ENCODE measurements at regions not wholly inside any gene's neighbourhood (a gene's known extent, or its start where the extent isn't known, plus 50 kb on each side); places are given as distances from the start of the nearest gene placed in this dataset.
"Not testable (repeated sequence)": the region's sequence is repeated elsewhere in the genome, so short reads cannot be mapped to it uniquely, and the experiment has no call there.

DNA sequence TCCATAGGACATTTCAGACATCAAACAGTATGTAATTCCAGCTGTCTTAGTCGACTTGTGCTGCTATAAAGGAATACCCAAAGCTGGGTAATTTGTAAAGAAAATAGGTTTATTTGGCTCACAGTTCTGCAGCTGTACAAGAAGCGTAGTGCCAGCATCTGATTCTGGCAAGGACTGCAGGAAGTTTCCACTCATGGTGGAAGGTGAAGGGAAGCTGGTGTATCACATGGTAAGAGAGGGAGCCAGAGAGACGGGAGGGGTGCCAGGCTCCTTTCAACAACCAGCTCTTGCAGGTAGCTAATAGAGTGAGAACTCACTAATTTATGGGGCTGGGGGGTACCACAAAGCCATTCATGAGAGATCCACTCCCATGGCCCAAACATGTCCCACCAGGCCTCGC, 253.0 kb upstream of the FGF13 start:
- Histone ChIP-seq H3K4me3 (replicated peaks in 1 of 2; ENCODE audit: low read depth in 1 of 2, low read length in 2 of 2) (no peak overlapping the region), H2AFZ (ENCODE audit: low read depth, low read length, poor library complexity, severe bottlenecking) (no peak overlapping the region), H3K27me3 (ENCODE audit: insufficient read depth, low read length) (no peaks in the 10 kb centered on the region), H4K20me1 (ENCODE audit: insufficient read depth) (no peaks in the 10 kb centered on the region), H3K27ac (ENCODE audit: low read depth, low read length) (no peak overlapping the region), H3K4me2 (ENCODE audit: low read length) (no peak overlapping the region), H3K9me2 (ENCODE audit: insufficient read depth) (no peaks in the 10 kb centered on the region), H3K9ac (ENCODE audit: low read length) (no peak overlapping the region), H3K79me2 (ENCODE audit: insufficient read depth, low read length) (no peaks in the 10 kb centered on the region), H3K9me3 (ENCODE audit: control insufficient read depth in 1 of 2, insufficient read depth in 1 of 2, low read depth in 1 of 2, low read length in 2 of 2) (no peaks in the 10 kb centered on the region), H3K36me3 (ENCODE audit: control insufficient read depth in 1 of 2, insufficient read depth in 2 of 2, low read length in 2 of 2) (no peaks in the 10 kb centered on the region), H3K4me1 (ENCODE audit: control insufficient read depth in 1 of 2, insufficient read depth in 2 of 2, low read length in 2 of 2) (no peaks in the 10 kb centered on the region)
- DNase-seq (ENCODE audit: low read depth, low spot score) (no peak), ATAC-seq (no peak)
- RAD21 ChIA-PET (ENCODE audit: low non-redundant PET in 1 of 2, low total read pairs in 2 of 2, uncharacterized antibody in 2 of 2, unreplicated experiment in 2 of 2), result no interaction called here
- no peak for TF ChIP-seq ELF1 (IDR thresholded peaks at IDR 0.05; ENCODE audit: borderline replicate concordance, low read depth)
- no peak for TF ChIP-seq POLR2A (IDR thresholded peaks at IDR 0.05; ENCODE audit: borderline replicate concordance, extremely low read depth, insufficient read depth, insufficient read length)
- TF ChIP-seq ZFX (IDR thresholded peaks at IDR 0.05), result no peak
- POLR2A ChIA-PET, result no interaction called here
- no TSS peak for BruUV-seq (replicated peaks)
- intact Hi-C loops (cut with micrococcal nuclease), result no loop called here
- CTCF ChIA-PET, result no interaction called here

DNA sequence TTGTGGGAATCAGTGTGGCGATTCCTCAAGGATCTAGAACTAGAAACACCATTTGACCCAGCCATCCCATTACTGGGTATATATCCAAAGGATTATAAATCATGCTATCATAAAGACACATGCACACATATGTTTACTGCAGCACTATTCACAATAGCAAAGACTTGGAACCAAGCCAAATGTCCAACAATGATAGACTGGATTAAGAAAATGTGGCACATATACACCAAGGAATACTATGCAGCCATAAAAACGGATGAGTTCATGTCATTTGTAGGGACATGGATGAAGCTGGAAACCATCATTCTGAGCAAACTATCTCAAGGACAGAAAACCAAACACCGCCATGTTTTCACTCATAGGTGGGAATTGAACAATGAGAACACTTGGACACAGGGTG, 250.9 kb upstream of the FGF13 start:
- intact Hi-C loops (cut with micrococcal nuclease); H3K27me3 ChIP-seq (ENCODE audit: insufficient read depth, low read length); DNase-seq (ENCODE audit: low read depth, low spot score); H3K4me2 ChIP-seq (ENCODE audit: low read length); ATAC-seq; H3K9me2 ChIP-seq (ENCODE audit: insufficient read depth); H3K27ac ChIP-seq (ENCODE audit: low read depth, low read length); H3K4me1 ChIP-seq (ENCODE audit: control insufficient read depth in 1 of 2, insufficient read depth in 2 of 2, low read length in 2 of 2); H3K4me3 ChIP-seq (replicated peaks in 1 of 2; ENCODE audit: low read depth in 1 of 2, low read length in 2 of 2); CTCF ChIA-PET; H2AFZ ChIP-seq (ENCODE audit: low read depth, low read length, poor library complexity, severe bottlenecking); H3K9ac ChIP-seq (ENCODE audit: low read length); H3K9me3 ChIP-seq (ENCODE audit: control insufficient read depth in 1 of 2, insufficient read depth in 1 of 2, low read depth in 1 of 2, low read length in 2 of 2); H3K36me3 ChIP-seq (ENCODE audit: control insufficient read depth in 1 of 2, insufficient read depth in 2 of 2, low read length in 2 of 2); RAD21 ChIA-PET (ENCODE audit: low non-redundant PET in 1 of 2, low total read pairs in 2 of 2, uncharacterized antibody in 2 of 2, unreplicated experiment in 2 of 2); H4K20me1 ChIP-seq (ENCODE audit: insufficient read depth); H3K79me2 ChIP-seq (ENCODE audit: insufficient read depth, low read length); POLR2A ChIA-PET; BruUV-seq (replicated peaks): not testable (repeated sequence)

DNA sequence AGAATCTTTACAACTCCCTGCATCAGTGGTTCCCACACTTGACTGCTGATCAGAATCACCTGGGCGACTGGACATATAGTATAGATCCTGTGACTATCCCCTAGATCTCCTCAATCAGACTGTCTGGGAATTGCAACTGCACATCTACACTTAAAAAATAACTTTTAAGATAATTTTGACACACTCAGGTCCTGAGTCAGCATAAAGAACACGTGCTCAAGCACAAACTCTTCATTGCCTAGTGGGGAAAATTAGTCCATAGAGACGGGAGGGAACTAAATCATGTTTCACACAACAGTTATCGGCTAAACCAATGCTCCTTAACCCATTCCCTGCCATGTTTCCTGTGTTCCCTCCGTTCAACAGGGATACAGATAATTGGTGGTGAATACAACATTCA, 243.5 kb upstream of the FGF13 start:
- RAD21 ChIA-PET (ENCODE audit: low non-redundant PET in 1 of 2, low total read pairs in 2 of 2, uncharacterized antibody in 2 of 2, unreplicated experiment in 2 of 2), result no interaction called here

More for the DNA sequence above, 243.5 kb upstream of the FGF13 start:
- no peak overlapping the region for H3K4me2 ChIP-seq (ENCODE audit: low read length)
- no peak overlapping the region for H3K9ac ChIP-seq (ENCODE audit: low read length)
- POLR2A ChIA-PET, result no interaction called here
- H3K36me3 ChIP-seq (ENCODE audit: control insufficient read depth in 1 of 2, insufficient read depth in 2 of 2, low read length in 2 of 2), result no peaks in the 10 kb centered on the region
- BruUV-seq (replicated peaks), result no TSS peak
- H3K79me2 ChIP-seq (ENCODE audit: insufficient read depth, low read length), result no peaks in the 10 kb centered on the region
- H3K4me3 ChIP-seq (replicated peaks in 1 of 2; ENCODE audit: low read depth in 1 of 2, low read length in 2 of 2), result no peak overlapping the region
- intact Hi-C loops (cut with micrococcal nuclease), result no loop called here
- no peaks in the 10 kb centered on the region for H4K20me1 ChIP-seq (ENCODE audit: insufficient read depth)
- no peak overlapping the region for H3K27ac ChIP-seq (ENCODE audit: low read depth, low read length)
- no peak for TF ChIP-seq YY1 (IDR thresholded peaks at IDR 0.05; ENCODE audit: extremely low read depth, insufficient replicate concordance, low read depth, low read length)
- ATAC-seq, result no peak
- no peaks in the 10 kb centered on the region for H3K4me1 ChIP-seq (ENCODE audit: control insufficient read depth in 1 of 2, insufficient read depth in 2 of 2, low read length in 2 of 2)
- no peak overlapping the region for H2AFZ ChIP-seq (ENCODE audit: low read depth, low read length, poor library complexity, severe bottlenecking)
- H3K27me3 ChIP-seq (ENCODE audit: insufficient read depth, low read length), result no peaks in the 10 kb centered on the region
- DNase-seq (ENCODE audit: low read depth, low spot score), result no peak
- H3K9me2 ChIP-seq (ENCODE audit: insufficient read depth), result no peaks in the 10 kb centered on the region
- CTCF ChIA-PET, result no interaction called here
- no peaks in the 10 kb centered on the region for H3K9me3 ChIP-seq (ENCODE audit: control insufficient read depth in 1 of 2, insufficient read depth in 1 of 2, low read depth in 1 of 2, low read length in 2 of 2)

All from HCT116 (cell line).